MCF 10A (cell line): ENCODE measurements at regions not wholly inside any gene's neighbourhood (a gene's known extent, or its start where the extent isn't known, plus 50 kb on each side); places are given as distances from the start of the nearest gene placed in this dataset.
"Not testable (repeated sequence)": the region's sequence is repeated elsewhere in the genome, so short reads cannot be mapped to it uniquely, and the experiment has no call there.

Source experiments
- BruUV-seq: library from RNA; stranded (reverse); fragments of 400-500 nt; replicated peaks from 2 replicates; lab custom pipeline; 2021; lab: Mats Ljungman, UMichigan
- CTCF ChIA-PET: fragments of 300-600 bp; sonication (Branson Sonifier 250); formaldehyde crosslinking; extraction: SDS; loops from one replicate; lab custom pipeline; 2021; ENCODE audit warnings: antibody characterized with exemption, inconsistent platforms; lab: Yijun Ruan, JAX
- POLR2A ChIA-PET: fragments of 300-600, 350-650 bp; sonication (Branson Sonifier 250); formaldehyde crosslinking; extraction: SDS; loops from one replicate; lab custom pipeline; 2020; ENCODE audit warnings: antibody characterized with exemption, inconsistent platforms; lab: Yijun Ruan, JAX
- DNase-seq: peaks from one replicate; pipeline ENCODE4 v3.0.0-alpha.2; 2018; ENCODE audit not compliant: unreplicated experiment
- H3K27ac Mint-ChIP-seq: one replicate; pipeline ENCODE4 v1.8.0; 2022; ENCODE audit warnings: mild to moderate bottlenecking, low read depth, mixed read lengths; ENCODE audit not compliant: unreplicated experiment
- H3K27me3 Mint-ChIP-seq: one replicate; pipeline ENCODE4 v1.8.0; 2022; ENCODE audit warnings: mixed read lengths; ENCODE audit not compliant: insufficient read depth, unreplicated experiment
- H3K36me3 Mint-ChIP-seq: one replicate; pipeline ENCODE4 v1.8.0; 2022; ENCODE audit warnings: mild to moderate bottlenecking, moderate library complexity, mixed read lengths; ENCODE audit not compliant: insufficient read depth, unreplicated experiment
- H3K4me1 Mint-ChIP-seq: one replicate; pipeline ENCODE4 v1.8.0; 2022; ENCODE audit warnings: mixed read lengths; ENCODE audit not compliant: insufficient read depth, unreplicated experiment
- H3K4me3 Mint-ChIP-seq: one replicate; pipeline ENCODE4 v1.8.0; 2022; ENCODE audit warnings: mild to moderate bottlenecking, moderate library complexity, mixed read lengths; ENCODE audit not compliant: unreplicated experiment
- H3K9me3 Mint-ChIP-seq: one replicate; pipeline ENCODE4 v1.8.0; 2022; ENCODE audit warnings: mixed read lengths; ENCODE audit not compliant: unreplicated experiment
- CTCF ChIP-seq: fragments of 200-600 bp; IDR thresholded peaks from one replicate; pipeline ENCODE4 v1.8.0; 2022; ENCODE audit warnings: antibody characterized with exemption, mild to moderate bottlenecking; ENCODE audit not compliant: unreplicated experiment
- intact Hi-C: fragments of 100-400 bp; cut with micrococcal nuclease; formaldehyde crosslinking; loops from 2 replicates; pipeline ENCODE4 v1.14.1; 2022

GRCh38 chr5:36796155-36796554 lies 80.4 kb upstream of the NIPBL start:
- intact Hi-C loops = no loop called here
- BruUV-seq = no TSS peak
- TF ChIP-seq CTCF = no peak
- no peaks in the 10 kb centered on the region for H3K9me3 Mint-ChIP-seq
- H3K27ac Mint-ChIP-seq = no peak overlapping the region
- ChIA-PET CTCF (no interaction called here), POLR2A (no interaction called here)
- no peaks in the 10 kb centered on the region for H3K4me1 Mint-ChIP-seq
- no peak for DNase-seq
- H3K27me3 Mint-ChIP-seq = peaks cover 41% of the 10 kb centered on the region
- H3K4me3 Mint-ChIP-seq = no peak overlapping the region
- H3K36me3 Mint-ChIP-seq = no peaks in the 10 kb centered on the region

GRCh38 chr5:36801523-36801922 lies 75.0 kb upstream of the NIPBL start:
- H3K4me1 Mint-ChIP-seq = no peaks in the 10 kb centered on the region
- ChIA-PET CTCF (interaction anchor here (0.6 kb wide), 1 partner anchor 165 kb away, joined by 3 read pairs; no protein-coding TSS in a partner anchor), POLR2A (interaction anchor here (1.1 kb wide), 1 partner anchor 114 kb away, joined by 3 read pairs; no protein-coding TSS in a partner anchor)
- H3K36me3 Mint-ChIP-seq = no peaks in the 10 kb centered on the region
- DNase-seq = no peak
- no peak overlapping the region for H3K4me3 Mint-ChIP-seq
- no peak for TF ChIP-seq CTCF
- no TSS peak for BruUV-seq
- H3K9me3 Mint-ChIP-seq = no peaks in the 10 kb centered on the region
- intact Hi-C loops = no loop called here
- H3K27ac Mint-ChIP-seq = no peak overlapping the region
- H3K27me3 Mint-ChIP-seq = peaks cover 70% of the 10 kb centered on the region

DNA sequence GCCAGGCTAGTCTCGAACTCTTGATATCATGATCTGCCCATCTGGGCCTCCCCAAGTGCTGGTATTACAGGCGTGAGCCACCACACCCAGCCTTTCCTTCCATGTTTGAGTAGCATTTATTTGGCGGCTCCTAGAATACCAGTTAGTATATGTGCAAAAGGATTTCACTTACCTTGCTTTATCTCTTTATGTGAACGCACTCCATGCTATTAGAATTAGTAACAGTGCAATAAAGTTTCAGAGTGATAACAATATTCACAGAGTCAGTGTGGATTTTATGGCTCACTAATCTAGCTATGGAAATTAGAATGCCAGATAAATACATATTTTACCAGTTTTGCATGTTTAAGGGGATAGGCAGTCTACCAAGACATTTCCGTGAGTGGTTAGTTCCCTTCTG lies 74.4 kb upstream of the NIPBL start:
- no TSS peak for BruUV-seq
- Mint-ChIP-seq H3K9me3 (no peaks in the 10 kb centered on the region), H3K4me3 (no peak overlapping the region), H3K4me1 (no peaks in the 10 kb centered on the region), H3K27ac (no peak overlapping the region), H3K27me3 (peaks cover 69% of the 10 kb centered on the region), H3K36me3 (no peaks in the 10 kb centered on the region)
- intact Hi-C loops = no loop called here
- POLR2A ChIA-PET = interaction anchor here (1.1 kb wide), 1 partner anchor 113 kb away, joined by 3 read pairs; no protein-coding TSS in a partner anchor
- DNase-seq = no peak
- CTCF ChIA-PET = interaction anchor here (0.6 kb wide), 1 partner anchor 37 kb away, joined by 3 read pairs; no protein-coding TSS in a partner anchor
- TF ChIP-seq CTCF = no peak

- H3K27me3 Mint-ChIP-seq = peaks cover 36% of the 10 kb centered on the region
- H3K36me3 Mint-ChIP-seq, H3K9me3 Mint-ChIP-seq, intact Hi-C loops, CTCF ChIA-PET, BruUV-seq, H3K27ac Mint-ChIP-seq, H3K4me1 Mint-ChIP-seq, DNase-seq, H3K4me3 Mint-ChIP-seq: not testable (repeated sequence)
- POLR2A ChIA-PET = interaction anchor here (1.1 kb wide), 1 partner anchor 86 kb away, joined by 4 read pairs; no protein-coding TSS in a partner anchor
Observed at GRCh38 chr5:36813249-36813648, 63.3 kb upstream of the NIPBL start.
